NCI-H187 (cell line): ENCODE measurements at regions not wholly inside any gene's neighbourhood (a gene's known extent, or its start where the extent isn't known, plus 50 kb on each side); places are given as distances from the start of the nearest gene placed in this dataset.

Experiments used
- DNase-seq, 2 experiments: peaks; one replicate each; lab custom pipeline; 2025; lab: John Stamatoyannopoulos, UW

DNA sequence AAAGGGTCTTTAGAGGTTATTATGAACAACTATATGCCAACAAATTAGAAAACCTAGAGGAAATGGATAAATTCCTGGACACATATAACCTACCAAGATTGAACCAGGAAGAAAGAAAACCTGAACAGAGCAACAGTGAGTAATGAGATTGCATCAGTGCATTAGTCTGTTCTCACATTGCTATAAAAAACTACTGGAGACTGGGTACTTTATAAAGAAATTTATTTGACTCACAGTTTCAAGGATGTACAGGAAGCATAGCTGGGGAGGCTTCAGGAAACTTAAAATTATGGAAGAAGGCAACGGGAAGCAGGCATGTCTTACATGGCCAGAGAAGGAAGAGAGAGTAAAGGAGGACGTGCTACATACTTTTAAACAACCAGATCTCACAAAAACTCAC, 70.8 kb upstream of the GNAZ start:
- DNase-seq = no peak

DNA sequence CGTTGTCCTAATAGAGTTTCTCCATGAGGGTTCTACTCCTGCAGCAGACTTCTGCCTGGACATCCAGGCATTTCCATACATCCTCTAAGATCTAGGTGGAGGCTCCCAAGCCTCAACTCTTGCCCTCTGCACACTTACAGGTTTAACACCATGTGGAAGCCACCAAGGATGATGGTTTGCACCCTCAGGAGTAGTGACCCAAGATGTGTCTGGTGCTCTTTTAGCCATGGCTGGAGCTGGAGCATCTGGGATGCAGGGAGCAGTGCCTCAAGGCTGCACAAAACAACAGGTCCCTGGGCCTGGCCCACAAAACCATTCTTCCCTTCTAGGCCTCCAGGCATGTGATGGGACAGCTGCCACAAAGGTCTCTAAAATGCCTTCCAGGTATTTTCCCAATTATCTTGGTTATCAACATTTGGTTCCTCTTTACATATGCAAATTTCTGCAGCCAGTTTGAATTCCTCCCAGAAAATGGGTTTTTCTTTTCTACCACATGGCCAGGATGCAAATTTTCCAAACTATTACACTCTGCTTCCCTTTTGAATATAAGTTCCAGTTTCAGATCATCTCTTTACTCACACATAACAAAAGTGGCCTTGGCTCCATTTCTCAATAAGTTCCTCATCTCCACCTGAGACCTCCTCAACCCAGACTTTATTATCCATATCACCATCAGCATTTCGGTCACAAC, 69.5 kb upstream of the GNAZ start:
- no peak for DNase-seq

DNA sequence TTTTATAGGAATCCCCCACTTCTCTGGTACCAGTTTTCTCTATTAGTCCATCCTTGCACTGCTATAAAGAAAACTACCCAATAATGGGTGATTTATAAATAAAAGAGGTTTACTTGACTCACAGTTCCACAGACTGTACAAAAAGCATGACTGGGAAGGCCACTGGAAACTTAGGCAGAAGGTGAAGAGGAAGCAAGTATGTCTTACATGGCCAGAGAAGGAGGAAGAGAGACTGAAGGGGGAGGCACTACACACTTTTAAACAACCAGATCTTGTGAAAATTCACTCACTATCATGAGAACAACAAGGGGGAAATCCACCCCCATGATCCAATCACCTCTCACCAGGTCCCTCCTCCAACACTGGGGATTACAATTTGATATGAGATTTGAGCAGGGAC, 68.9 kb upstream of the GNAZ start:
- no peak for DNase-seq

DNA sequence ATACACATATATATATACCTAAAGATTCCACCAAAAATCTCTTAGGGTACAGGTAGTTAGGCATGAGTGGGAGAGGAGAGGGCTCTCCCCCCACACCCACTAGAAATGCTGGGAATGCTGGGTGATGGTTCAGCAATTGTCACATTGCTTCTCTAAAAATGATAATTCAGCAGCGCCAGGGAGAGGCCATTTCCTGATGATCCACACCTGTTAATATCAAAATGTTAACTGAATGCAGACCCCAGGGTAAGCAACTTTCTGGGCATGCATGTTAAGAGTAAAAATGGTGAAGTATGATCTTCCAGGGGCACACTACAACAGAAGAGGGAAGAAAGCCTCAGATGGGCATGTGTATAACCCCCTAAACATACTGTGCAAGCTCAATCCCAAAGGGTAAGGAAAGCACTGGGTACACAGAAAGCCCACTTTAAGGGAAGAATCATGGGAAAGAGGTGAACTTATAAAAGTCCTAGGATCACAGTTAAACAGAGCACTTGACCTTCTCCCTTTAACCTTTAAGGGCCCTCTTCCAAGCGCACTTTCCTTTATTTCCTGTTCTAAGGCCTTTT, 67.6 kb upstream of the GNAZ start:
- DNase-seq = no peak

DNA sequence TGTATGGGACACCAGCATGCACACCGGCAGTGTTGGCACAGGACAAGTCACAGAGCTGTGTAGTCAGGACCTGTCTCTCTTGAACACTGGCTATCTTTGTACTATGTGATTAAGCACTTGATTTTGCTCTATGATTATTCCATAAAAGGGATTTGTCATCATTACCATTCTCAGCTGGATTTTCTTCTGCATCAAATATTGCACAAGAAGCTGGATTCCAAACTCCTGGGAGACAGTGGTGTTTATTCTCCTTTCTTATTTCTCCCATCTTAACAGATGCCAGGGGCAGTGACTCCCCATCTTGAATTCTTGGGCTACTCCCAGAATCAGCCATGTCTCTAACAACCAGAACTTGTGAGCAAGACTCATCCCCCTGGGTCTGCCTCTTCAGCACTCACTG, 62.5 kb upstream of the GNAZ start:
- DNase-seq = no peak

DNA sequence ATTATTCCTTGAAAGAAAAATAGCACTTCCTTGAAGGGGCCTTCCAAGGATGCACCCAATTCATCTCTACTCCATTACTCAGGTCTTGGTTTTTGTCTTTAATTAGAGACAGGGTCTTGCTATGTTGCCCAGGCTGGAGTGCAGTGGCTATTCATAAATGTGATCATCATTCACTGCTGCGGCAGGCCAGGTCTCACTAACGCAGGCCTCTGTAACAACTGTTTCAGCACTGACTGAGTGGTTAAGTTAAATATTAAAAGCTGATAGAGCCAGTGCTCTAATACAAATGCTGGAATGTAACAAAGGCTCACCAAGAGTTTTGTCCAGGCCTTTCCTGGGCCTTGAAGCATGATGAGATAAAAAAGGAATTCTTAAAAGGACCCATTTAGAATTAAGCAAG, 61.4 kb upstream of the GNAZ start:
- no peak for DNase-seq
